GM12872 (cell line): ENCODE measurements at regions not wholly inside any gene's neighbourhood (a gene's known extent, or its start where the extent isn't known, plus 50 kb on each side); places are given as distances from the start of the nearest gene placed in this dataset.

ENCODE experiments used
- CTCF ChIP-seq: IDR thresholded peaks from 3 replicates; pipeline ENCODE4 v1.5.1; 2011; ENCODE audit warnings: low read depth, mild to moderate bottlenecking, low read length, moderate library complexity; ENCODE audit not compliant: insufficient read depth

DNA sequence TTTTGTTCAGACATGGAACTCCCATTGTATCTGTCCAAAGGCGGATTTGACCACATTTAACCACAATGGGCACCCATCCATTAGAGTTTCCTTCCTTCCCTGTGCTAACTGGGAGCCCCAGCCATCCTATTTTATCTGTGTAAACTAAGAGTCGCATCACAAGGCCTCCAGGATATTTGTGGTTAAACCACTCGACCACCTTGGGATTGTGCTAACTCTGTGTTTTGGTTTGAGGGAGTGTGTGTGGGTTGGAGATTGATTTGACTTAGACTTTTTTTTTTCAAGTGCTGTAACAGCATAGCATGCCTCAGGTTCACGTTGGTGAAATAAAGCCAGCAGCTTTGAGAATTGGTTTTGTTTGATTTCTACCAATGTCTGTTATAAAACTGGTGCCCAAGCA is 100.4 kb upstream of the TP63 start:
- TF ChIP-seq CTCF, result no peak

GRCh38 chr3:189531271-189531670 is 99.9 kb upstream of the TP63 start:
- TF ChIP-seq CTCF, result no peak

GRCh38 chr3:189534531-189534930 is 96.7 kb upstream of the TP63 start:
- TF ChIP-seq CTCF, result no peak

GRCh38 chr3:189537135-189537534 is 94.1 kb upstream of the TP63 start:
- no peak for TF ChIP-seq CTCF

DNA sequence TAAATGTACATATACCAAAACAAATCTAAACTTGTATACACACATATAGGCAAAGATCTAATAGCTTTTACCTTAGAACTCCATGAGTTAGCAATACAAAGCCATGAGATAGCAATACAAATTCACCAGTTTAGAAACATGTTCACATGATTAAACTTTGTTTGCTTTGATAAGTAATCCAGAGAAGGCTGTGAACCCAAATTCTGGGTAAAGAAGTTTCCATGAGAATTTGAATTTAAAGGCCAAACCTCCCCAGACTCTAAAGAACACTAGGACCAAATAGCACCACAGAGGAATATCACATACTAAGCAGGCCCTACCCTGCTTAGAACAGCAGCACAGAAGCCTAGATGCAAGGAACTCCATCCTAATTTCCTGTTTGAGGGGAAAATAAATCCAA is 83.7 kb upstream of the TP63 start:
- TF ChIP-seq CTCF, result no peak

GRCh38 chr3:189548053-189548452 is 83.1 kb upstream of the TP63 start:
- no peak for TF ChIP-seq CTCF

DNA sequence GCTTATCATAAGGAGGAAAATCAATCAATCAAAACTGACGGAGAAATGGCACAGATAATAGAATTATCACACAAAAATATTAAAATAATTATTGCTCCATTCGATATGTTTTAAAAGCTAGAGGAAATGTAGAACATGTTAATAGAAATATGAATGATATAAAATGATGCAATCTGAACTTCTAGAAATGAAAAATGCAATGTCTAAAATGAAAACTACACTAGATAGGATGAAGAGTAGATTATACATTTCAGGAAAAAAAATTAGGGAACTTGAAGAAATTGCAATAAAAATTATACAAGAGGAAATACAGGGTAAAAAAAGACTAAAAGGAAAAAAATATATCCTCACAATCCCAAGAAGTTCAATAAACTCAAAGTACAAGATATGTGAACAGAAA is 80.2 kb upstream of the TP63 start:
- no peak for TF ChIP-seq CTCF
